ENCODE measurements at regions not wholly inside any gene's neighbourhood (a gene's known extent, or its start where the extent isn't known, plus 50 kb on each side); places are given as distances from the start of the nearest gene placed in this dataset.
A peak's percentile ranks its signal among the peaks of the same experiment; 100 is the strongest.
"Not testable (repeated sequence)": the region's sequence is repeated elsewhere in the genome, so short reads cannot be mapped to it uniquely, and the experiment has no call there.

DNA sequence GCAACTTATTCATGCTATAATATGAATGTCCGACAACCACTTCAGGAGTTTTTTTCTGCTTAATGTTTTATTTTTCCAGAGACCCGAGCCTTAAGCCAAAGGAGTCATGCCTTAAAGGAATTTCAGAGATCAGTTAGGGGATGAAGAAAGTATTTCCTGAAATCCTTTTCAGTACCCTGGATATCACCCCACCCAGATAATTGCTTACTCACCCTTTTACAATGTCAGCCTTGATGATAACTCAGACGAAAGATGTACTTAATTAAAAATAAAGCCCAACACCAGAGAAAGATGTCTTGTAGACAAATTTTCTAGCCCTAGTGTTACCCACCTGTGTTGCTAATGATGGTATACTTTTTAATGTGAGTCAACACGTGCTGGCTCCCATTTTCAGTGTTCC lies 124.1 kb downstream of the XCL2 start:
- DNase-seq, result no peak

DNA sequence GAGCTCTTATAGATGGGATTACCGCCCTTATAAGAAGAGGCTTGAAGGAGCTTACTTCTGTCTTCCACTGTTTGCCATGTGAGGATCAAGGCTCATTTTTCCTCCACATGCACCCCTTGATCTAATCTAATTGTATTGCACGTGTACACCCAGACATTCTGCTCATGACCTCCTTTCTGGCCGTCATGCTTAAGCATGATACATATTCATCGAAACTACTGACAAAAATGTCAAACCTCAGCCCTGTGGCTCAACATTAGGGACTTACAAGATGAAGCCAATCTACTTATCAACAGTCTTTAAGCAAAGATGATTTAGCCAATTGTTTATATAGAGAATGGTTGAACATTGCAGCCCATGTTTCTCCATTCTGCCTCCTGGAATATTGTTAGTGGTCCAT lies 127.6 kb downstream of the XCL2 start:
- DNase-seq, result no peak

DNA sequence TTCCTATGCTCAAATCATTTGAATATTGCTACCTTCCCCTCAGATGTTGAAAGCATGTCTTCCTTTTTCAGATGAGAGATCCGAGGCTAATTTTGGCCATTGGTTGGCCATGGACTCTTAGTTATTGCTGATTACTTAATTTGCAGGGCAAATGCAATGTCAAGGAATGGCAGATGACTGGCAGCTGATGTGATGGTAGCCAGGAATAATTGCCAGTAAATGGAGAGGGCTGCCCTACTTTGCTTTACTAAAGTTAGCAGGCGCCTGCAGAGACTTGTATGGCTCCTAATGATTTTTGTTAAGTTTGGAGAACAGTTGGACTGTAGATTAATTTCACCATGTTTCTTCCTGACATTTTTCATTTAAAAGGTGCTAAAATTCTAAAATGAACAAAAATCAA lies 128.9 kb downstream of the XCL2 start:
- DNase-seq, result no peak

DNA sequence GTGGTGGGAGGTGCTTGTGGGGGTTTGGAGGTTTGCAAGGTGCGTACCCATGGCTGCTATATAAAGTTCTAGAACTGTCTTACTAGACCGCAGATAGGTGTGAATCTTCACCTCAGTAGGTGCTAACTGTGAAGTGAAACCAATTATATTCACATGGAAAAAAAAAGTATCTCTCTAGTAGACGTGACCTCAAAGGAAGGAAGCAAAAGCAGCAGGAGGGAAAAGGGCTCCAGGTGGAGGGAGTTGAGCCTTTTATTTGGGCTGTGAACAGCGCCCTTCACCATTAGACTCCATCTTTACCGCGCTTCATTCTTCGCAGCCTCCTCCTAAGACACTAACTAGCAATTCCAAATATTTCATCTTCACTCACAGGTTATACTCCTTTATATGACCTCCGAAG lies 129.8 kb downstream of the TBX19 start:
- no peak for DNase-seq

DNA sequence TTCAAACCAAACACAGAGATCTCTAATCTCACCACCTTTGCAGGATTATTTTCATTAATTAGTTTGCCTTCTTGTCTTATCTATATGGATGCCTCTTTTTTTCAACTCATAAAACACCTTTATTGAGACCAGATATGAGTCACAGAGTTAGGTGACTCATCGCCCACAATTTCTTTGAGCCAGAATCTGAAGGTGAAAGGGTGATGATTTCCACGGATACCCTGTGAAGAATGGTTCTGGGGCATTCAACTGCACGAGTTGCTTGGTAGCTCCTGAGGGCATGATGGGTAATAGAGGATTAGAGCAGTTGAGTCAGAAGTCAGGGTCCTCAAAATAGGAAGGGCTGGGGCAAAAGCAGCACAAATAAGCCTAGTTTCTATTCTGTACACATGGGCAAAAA lies 128.2 kb downstream of the TBX19 start:
- DNase-seq, result peak; percentile 45

DNA sequence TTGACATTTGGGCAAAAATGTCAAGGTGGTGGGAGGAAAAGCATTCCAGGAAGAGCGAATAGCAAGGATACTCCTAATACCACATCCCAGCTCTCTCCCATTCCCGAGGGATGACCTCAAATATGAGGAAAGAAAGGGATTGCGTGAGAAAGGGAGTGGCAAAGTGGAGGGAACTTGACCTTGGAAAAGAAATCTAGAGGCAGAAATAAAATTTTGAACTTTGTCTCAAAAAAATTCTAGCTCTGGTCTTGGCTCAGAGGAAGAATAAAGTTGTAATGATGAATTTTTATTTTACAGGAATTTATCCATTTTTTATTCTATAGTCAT lies 127.8 kb downstream of the TBX19 start:
- DNase-seq, result no peak

DNA sequence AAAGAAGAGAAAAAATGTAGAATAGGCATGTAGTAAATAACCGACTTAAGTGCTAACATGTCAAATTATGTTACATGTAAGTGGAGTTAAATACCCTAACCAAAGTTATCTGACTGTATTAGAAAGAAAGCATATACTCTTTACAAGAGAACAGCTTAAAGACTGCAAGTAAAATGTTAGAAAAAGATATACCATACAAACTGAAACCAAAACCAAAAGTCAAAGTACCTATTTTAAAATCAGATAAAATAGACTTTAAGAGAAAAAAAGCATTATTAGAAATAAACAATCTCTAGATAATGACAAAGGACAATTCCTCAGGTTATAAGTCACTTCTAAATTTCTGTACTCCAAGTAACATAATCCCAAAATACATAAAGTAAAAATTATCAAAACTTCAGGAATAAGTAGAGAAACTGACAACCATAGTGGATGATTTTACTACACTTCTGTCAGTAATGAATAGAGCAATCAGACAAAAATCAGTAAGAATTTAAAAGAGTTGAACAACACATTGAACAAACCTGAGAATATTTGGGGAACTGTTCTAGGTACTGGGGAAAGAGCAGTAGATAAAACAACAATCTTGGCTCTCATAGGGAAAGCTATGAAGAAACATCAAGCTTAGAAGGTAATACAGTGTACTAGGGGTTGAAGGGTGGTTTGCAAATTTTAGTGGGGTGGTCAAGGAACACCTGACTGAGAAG lies 127.3 kb downstream of the TBX19 start:
- DNase-seq, result no peak

DNA sequence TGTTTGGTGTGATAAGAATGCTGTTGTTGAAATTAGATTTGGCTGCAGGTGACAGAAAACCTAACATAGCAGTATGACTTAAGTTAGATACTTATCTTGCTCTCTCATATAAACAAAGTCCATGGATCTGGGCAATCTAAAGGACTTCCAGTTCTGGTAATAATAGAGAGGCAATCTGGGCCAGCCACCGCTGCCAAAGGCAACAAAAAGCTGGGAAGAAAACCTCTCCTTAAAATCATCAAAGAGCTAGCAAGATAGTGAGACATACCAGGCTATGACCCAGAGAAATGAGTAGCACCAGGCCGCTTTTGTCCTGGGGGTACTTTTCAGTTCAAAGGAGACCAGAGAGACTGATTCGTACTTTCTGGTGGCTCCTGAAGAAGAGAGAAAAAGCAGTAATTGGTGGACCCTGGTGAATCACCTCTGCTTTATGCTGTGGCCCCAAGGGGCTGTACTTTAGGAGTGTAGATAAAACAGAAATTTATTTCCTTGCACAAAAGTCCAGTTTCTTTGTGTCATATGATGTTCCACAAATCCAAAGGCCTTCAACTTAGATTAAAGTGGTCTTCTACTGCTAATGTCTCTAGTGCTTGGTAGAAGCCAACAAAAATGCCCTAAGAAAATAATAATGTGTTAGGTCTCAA lies 125.4 kb downstream of the TBX19 start:
- no peak for DNase-seq

DNA sequence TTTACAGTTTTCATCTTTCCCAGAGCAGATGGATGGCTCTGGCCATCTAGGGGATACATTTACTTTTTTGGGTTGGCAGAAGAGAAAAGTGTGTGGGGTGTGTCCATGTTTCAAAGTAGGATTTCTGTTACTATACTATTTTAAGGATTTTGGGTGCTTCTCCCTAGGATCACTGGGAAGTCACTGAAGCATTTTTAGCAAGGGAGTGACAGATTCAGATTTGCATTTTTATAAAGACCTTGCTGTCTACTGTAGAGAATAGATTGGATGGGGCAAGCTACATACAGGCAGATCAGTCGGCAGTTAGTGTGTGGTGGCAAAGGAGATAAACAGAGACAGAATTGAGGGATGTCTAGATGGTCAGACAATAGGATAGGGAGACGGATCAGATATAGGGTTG lies 122.5 kb downstream of the TBX19 start:
- no peak for DNase-seq

DNA sequence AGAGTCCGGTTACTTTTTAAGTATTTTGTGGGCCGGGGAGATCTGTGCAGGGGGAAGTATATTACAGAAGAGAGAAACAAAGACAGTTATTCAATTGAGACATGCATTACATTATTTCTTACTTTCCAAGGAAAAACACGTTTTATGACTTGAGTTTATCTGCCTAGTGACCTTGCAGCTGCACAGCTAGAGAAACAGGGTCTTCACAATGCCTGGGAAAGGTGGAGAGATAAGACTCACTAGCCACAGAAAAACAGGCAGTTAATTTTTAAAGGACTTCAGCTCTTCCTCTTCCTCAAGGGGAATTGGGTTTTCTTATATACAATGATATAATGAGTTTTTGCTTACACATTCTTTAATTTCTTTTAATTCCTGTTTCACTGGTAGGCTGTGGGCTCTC lies 121.8 kb downstream of the TBX19 start:
- not testable (repeated sequence) for DNase-seq

DNA sequence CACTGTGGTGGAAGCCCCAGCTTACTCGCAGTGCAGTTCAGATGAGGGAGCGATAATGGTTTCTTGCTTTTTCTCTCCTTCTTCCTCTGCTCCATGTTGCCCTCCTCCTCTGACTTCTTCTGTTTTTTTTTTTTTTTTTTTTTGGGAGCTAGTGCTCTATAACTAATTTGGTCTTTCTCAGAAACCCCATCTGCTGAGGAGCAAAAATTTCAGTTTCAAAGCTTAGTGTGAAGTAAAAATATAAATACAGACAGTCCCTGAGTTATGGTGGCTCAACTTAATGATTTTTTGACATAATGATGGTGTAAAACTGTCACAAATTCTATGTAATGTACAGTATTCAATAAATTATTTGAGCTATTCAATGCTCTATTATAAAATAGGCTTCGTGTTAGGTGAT lies 120.7 kb downstream of the TBX19 start:
- no peak for DNase-seq

DNA sequence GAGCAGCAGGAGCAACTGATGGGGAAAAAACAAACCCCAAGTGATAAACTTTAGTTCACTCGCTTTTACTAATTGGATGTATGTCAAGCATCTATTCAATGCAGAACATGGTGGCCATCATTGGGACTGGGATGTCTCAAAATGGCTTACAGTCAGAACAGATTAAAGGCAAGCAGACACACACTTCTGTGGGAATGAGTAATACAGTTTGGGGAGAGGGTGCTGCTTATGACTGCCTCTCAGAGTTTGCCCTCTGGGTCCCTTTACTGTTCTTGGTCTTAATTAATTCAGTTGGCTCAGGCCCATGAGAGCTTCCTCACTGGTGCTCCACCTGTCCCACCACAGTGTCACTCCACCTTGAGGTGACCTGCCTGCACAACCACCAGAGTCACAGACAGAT lies 119.5 kb downstream of the TBX19 start:
- no peak for DNase-seq

DNA sequence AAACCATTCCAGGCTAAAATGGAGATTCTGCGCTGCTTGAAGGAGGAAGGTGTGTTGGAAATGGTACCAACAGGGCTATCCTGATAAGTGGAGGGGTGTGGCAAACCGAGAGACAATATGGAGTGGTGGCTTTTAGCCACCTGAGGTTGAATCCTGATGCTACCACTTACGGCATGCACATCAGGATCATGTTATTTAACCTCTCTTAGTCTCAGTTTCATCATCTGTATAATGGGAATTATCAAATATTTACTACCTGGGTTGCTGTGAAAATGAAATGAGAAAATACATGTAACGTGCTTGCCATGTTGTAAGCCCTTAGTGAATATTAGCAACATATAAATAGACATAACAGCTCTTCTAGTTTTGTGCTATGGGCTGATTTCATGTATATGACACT lies 117.1 kb downstream of the TBX19 start:
- DNase-seq, result no peak

DNA sequence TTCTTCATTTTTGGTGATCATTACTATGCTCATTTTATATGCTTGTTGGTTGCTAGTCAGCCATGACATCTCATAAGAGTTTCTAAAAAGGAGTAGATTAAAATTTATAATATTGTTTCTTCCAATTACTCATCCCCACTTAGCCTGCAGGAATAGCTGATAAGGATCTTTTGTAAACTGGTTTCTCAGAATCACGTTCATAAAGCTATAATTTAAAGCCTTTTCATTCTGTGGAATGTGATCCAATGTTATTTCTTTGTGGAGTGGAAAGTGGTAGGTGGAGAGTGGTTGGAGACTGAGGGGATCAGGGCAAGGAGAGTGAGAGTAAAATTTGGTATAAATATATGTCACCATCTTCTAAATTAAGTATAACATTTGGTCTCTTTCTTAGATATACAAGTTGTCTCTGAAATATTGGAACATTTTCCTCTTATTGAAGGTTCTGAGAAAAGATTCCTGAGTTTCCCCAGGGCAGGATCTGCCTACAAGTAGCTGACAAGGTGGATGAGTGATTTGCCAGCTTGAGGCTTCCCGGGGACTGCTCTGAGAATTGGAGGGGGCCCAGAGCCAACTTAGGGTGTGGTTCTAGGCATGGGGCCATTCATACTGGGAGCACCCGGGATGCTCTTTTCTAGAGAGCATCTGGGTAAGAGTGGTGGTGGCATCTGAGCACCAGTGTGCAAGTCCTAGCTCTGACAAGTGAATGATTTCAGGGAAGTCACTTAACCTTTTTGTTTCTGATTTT lies 116.4 kb downstream of the TBX19 start:
- DNase-seq, result no peak

DNA sequence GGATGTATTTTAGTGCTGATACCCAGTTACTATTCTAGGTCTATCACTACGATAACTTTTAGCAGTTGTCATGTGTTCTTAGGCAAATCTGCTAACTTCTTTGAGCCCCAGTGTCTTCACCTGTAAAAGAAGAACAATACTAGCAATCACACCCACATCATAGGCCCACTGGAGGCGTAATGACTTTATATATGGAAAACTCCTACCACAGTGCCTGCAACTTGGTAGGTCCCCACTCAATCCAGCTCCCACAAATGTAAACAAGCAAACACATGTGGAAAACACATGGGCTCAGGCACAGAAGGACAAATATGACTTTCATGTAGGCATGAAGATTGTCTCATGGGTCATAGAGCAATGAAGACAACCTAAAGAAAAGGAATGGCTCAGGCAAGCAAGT lies 115.8 kb downstream of the TBX19 start:
- DNase-seq, result no peak

DNA sequence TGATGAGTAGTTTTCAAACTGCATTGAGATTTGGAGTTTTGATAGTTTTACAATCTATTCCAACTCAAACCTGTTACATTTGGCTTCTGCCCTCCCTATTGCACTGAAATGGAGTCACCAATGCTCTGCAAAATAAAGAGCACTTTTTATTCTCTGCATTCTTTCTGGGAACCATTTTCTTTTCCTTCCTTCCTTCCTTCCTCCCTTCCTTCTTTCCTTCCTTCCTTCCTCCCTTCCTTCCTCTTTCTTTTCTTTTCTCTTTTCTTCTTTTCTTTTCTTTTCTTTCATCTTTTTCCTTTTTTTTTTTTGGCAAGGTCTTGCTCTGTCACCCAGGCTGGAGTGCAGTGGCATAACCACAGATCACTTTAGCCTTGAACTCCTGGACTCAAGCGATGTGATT lies 114.2 kb downstream of the TBX19 start:
- no peak for DNase-seq

DNA sequence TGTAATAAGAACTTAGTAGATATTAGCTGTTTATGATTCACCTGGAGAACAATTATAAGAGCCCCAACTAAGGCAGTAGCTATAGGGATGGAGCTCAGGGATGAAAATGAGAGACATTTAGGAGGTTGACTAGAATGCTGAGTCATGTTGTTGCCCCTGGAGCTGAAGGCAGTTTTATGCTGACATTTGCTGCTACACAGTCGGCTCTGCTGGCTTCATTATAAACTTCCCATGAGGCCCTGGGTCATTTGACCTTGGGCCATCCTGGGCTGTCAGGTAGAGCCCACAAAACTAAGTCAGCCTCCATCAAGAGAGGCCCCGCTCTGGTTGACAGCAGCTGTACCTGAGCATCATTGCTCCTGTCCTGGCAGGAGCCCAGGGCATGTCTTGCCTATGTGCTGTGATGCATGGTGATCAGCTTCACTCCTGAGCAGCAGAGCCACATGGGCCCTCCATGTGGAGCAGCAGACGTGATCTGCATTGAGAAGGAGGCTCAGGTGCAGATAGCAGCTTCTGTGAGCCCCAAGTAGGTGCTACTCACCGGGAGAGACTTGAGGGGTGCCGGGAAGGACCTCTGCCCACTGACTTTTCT lies 112.4 kb downstream of the TBX19 start:
- DNase-seq, result no peak

DNA sequence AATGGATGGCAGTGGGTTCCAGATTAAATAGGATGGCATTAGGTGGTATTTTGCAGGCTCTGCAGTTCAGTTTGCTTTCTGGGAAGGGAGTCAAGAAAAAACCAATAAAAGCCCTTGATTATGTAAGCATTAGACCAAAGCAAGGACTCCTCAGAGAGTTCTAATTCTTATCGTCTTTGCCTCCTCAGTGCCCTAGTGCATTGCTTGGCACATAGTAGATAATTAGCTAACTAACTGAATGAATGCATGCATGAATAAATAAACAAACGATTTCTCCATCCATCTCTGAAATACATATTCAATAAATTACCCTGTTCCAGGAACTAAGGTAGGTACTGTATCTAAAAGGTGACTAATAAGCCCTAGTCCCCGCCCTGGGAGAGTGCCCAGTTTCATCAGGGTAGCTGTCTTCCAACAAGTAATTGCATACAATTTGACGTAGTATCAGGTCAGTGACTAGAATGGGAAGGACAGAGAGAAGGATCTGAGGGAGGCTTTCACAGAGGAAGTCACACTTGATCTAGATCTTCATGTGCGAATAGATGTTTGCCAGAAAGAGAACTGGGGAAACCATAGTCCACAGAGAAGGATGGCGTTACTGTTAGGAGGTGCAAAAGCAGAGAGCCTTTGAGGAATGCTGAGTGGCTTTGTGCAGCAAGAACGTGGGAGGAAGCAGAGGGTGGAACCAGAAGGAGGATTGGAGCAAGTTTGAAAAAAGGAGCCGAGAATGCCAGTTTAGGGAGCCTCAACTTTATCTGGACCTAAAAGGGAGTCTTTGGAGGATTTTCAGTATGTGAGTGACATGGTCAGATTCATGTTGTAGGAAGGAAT lies 111.4 kb downstream of the TBX19 start:
- DNase-seq, result no peak

DNA sequence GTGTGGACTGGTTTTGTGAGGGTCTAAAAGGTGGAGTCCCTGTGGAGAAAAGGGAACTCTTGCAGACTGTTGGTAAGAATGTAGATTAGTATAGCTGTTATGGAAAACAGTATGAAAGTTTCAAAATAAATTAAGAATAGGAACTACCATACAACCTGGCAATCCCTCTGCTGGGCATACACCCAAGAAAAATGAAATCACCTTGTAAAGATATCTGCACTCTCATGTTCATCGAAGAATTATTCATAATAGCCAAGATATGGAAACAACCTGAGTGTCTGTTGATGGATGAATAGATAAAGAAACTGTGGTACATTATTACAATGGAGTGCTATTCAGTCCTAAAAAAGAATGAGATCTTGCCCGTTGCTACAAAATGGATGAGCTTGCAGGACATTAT lies 109.6 kb downstream of the TBX19 start:
- no peak for DNase-seq

DNA sequence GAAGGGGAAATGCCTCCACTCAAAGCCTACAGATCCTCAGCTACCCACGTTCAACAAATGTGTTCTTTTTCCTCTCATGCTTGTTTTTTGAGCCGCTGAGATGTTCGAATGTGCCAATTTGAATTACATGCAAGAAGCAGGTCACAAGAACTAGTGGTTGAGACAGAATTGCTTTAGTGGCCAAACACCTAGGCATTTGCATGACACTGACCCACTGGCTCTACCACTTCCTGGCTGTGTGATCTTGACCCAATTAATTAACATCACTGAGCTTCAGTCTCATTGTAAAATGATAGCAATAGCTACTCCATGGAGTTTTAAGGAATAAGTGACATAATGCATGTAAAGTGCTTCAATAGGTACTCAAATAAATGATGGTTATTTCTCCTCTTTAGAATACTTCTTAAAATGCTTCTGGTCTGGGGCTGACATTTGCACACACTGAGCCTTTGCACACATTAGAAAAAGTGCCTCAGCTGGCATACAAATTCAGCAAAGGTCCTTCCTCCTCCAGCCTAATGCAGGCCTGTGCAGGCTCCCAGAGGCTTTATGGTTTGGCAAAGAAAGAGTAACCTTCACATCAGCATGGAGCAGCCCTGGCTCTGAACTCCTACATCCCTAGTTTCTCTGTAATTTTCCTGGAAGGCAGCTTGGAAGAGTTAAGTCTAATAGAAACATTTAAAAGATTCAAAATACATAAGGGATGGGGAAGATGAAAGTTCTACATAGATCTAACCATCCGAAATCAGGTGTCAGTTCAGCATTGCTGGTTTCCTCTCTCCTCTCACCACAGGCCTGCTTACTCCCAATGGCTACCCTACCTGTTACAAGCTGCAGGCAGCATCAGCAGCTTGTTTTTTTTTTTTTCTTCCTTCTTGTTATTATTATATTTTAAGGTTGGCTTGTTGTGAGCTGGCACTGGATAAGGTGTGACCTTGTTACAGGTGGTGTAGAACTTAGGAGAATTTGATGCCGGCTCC lies 107.4 kb downstream of the TBX19 start:
- DNase-seq, result no peak

DNA sequence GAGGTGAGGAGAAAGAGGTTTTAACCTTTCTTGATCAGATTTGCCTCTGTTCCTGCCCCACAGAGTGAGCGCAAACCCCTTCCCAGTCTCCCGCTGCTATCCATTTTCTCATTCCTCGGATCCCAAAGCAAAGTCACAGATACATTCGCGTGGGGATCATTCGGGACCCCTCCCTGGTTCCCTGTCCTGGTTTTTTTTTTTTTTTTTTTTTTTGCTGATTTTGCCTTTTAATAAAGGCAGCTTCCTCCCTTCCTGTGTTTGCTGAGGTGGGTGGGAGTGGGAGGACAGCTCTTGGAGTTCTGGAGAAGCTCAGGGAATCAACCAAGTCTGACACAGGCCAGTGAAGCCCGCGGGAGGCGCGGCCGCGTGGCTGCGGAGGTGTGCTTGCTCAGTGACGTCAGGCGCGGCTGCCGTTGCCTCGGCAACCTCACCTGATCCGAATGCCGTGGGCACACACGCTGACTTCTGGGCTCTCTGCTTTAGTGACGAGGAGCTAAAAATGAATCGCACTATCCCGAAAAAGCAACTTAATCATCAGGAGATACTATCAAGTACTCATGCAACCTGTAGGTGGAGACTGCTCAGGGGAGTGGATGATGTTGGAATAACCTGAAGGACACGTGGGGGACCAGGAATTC lies 106.4 kb downstream of the TBX19 start:
- peak; percentile 73 for DNase-seq

Data from stimulated activated CD4-positive, alpha-beta T cell treated with anti-CD3 and anti-CD28 coated beads, Interleukin-12 subunit alpha, Interleukin-12 subunit beta, amount 100 ng/mL, for 4 hours (primary cell).